Urinary bladder (tissue), 3 donors: ENCODE measurements at regions not wholly inside any gene's neighbourhood (a gene's known extent, or its start where the extent isn't known, plus 50 kb on each side); places are given as distances from the start of the nearest gene placed in this dataset.
"Not testable (repeated sequence)": the region's sequence is repeated elsewhere in the genome, so short reads cannot be mapped to it uniquely, and the experiment has no call there.

ENCODE experiments used
- DNase-seq: peaks from one replicate; pipeline ENCODE4 v3.0.0-alpha.2; 2015; ENCODE audit errors: extremely low spot score
- H3K27ac ChIP-seq: one replicate; pipeline ENCODE4 v1.5.1; 2013; ENCODE audit warnings: low read depth, mild to moderate bottlenecking, moderate library complexity
- H3K36me3 ChIP-seq: one replicate; pipeline ENCODE4 v1.6.1; 2013; ENCODE audit warnings: mild to moderate bottlenecking, moderate library complexity; ENCODE audit not compliant: insufficient read depth
- H3K4me1 ChIP-seq: one replicate; pipeline ENCODE4 v1.6.1; 2013; ENCODE audit warnings: mild to moderate bottlenecking, moderate library complexity; ENCODE audit not compliant: insufficient read depth
- H3K4me3 ChIP-seq: one replicate; pipeline ENCODE4 v1.5.1; 2013; ENCODE audit warnings: low read depth, low read length
- WGBS: extraction: QIAGEN DNeasy Blood & Tissue Kit; methylation state at CpG from one replicate; pipeline ENCODE4 v1.1.7; 2013; 5-methylcytosine and 5-hydroxymethylcytosine counted together
- donor health status: healthy with polysubstance abuse.
- donor health status: healthy.

DNA sequence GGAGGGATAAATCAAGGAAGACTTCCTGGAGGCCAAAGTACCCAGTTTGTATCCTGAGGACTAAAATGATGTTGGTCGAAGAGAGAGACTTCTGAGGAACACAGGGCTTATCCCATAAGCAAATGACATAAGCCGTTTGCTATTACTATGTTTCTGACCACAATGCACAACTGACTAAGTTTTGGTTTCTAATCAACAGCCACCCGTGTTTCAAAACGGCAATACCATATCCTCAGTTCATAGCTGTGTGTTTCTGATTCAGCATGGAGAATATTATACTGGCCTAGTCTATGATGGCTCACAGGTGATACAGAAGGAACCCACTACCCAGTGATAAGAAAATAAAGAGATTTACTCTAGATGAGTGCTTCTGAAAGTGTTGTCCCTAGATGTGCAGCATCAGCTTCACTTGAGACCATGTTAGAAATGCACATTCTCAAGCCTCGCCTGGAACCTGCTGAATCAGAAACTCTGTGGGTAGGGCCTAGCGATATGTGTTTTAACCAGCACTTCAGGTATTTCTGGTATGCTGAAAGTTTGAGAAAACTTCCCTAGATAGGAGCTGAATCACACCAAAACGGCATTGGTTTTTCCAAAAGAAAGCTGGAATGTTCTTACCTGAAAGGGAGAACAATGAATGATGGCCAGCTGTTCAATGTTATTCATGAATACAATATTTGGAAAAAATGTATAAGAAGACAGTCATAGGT lies 639.7 kb upstream of the NR2F2 start:
- Histone ChIP-seq H3K27ac (no peak overlapping the region), H3K36me3 (no peaks in the 10 kb centered on the region), H3K4me3 (no peak overlapping the region), H3K4me1 (no peaks in the 10 kb centered on the region)
- no peak for DNase-seq
- 89% methylated on average over 7 of the region's 7 CpGs for WGBS

- Histone ChIP-seq H3K4me1 (no peaks in the 10 kb centered on the region), H3K27ac (no peak overlapping the region), H3K36me3 (no peaks in the 10 kb centered on the region), H3K4me3 (no peak overlapping the region)
- 98% methylated on average over 1 of the region's 1 CpG for WGBS
- DNase-seq: no peak
Measured at GRCh38 chr15:95693917-95694316, 636.6 kb upstream of the NR2F2 start.

DNA sequence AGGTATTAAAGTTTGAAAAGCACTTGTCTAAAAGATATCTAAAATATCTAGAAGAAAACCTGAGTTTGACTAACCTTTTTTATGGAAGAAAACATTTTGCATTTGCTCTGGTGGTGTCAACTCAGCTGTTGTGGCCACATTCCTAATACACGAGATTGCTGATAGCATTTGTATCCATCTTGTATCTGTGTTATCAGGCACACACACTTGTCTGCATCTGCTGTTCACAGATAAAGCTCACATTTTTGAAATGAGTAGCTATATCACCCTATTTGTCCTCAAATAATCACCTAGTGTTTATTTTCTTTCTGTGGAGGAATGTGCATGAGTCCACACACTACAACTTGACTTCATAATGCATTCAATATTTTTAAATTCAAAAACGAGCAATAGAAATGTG lies 632.3 kb upstream of the NR2F2 start:
- no peaks in the 10 kb centered on the region for H3K4me1 ChIP-seq
- H3K4me3 ChIP-seq: no peak overlapping the region
- DNase-seq: no peak
- H3K27ac ChIP-seq: no peak overlapping the region
- H3K36me3 ChIP-seq: no peaks in the 10 kb centered on the region
- 46% methylated on average over 2 of the region's 2 CpGs for WGBS

GRCh38 chr15:95698951-95699350 lies 631.5 kb upstream of the NR2F2 start:
- 71% methylated on average over 2 of the region's 2 CpGs for WGBS
- H3K4me3 ChIP-seq: no peak overlapping the region
- DNase-seq: no peak

GRCh38 chr15:95699578-95699977 lies 630.9 kb upstream of the NR2F2 start:
- DNase-seq: no peak
- Histone ChIP-seq H3K36me3 (no peaks in the 10 kb centered on the region), H3K27ac (no peak overlapping the region), H3K4me3 (no peak overlapping the region), H3K4me1 (no peaks in the 10 kb centered on the region)
- WGBS: 93% methylated on average over 2 of the region's 2 CpGs

More at GRCh38 chr15:95698951-95699350, 631.5 kb upstream of the NR2F2 start:
- no peak overlapping the region for H3K27ac ChIP-seq
- no peaks in the 10 kb centered on the region for H3K36me3 ChIP-seq
- H3K4me1 ChIP-seq: no peaks in the 10 kb centered on the region

DNA sequence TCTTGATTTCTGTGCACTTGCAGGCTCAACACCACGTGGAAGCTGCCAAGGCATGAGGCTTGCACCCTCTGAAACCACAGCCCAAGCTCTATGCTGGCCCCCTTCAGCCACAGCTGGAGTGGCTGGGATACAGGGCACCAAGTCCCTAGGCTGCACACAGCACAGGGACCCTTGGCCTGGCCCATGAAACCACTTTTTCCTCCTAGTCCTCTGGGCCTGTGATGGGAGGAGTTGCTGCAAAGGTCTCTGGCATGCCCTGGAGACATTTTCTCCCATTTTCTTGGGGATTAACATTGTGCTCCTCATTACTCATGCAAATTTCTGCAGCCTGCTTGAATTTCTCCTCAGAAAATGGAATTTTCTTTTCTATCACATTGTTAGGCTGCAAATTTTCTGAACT lies 629.8 kb upstream of the NR2F2 start:
- not testable (repeated sequence) for H3K36me3 ChIP-seq, H3K4me1 ChIP-seq, DNase-seq, H3K4me3 ChIP-seq, H3K27ac ChIP-seq
- 77% methylated on average over 1 of the region's 1 CpG for WGBS

GRCh38 chr15:95701410-95701809 lies 629.1 kb upstream of the NR2F2 start:
- DNase-seq: no peak
- WGBS: 89% methylated on average over 1 of the region's 1 CpG

GRCh38 chr15:95709959-95710695 lies 620.4 kb upstream of the NR2F2 start:
- no peak overlapping the region for H3K4me3 ChIP-seq
- H3K27ac ChIP-seq: no peak overlapping the region
- no peaks in the 10 kb centered on the region for H3K36me3 ChIP-seq
- no peak for DNase-seq
- H3K4me1 ChIP-seq: no peaks in the 10 kb centered on the region
- WGBS: 78% methylated on average over 9 of the region's 9 CpGs

More at GRCh38 chr15:95701410-95701809, 629.1 kb upstream of the NR2F2 start:
- Histone ChIP-seq H3K4me1 (no peaks in the 10 kb centered on the region), H3K4me3 (no peak overlapping the region), H3K27ac (no peak overlapping the region), H3K36me3 (no peaks in the 10 kb centered on the region)

DNA sequence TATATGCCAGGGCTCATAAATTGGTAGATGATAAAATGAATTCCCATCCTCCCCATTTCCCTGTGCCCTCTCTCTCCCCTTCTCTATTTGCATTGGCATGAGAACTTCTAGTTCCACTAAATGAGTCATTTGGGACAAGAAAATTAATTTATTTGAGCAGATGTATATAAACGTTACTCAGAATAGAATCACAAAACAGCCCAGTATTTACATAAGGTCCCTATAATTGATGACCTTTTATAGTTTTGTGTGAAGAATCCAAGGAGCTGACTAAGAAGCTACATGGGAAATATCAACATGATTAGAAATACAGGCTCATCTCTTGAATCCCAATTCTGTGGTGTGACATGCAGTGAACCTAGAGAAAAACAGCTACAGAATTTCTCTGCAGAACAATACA lies 617.7 kb upstream of the NR2F2 start:
- H3K4me3 ChIP-seq: no peak overlapping the region
- peaks cover 1% of the 10 kb centered on the region for H3K4me1 ChIP-seq
- H3K36me3 ChIP-seq: no peaks in the 10 kb centered on the region
- no peak overlapping the region for H3K27ac ChIP-seq
- 24% methylated on average over 1 of the region's 1 CpG for WGBS
- no peak for DNase-seq

GRCh38 chr15:95713324-95713723 lies 617.2 kb upstream of the NR2F2 start:
- 51% methylated on average over 5 of the region's 5 CpGs for WGBS
- Histone ChIP-seq H3K4me1 (peaks cover 1% of the 10 kb centered on the region), H3K27ac (no peak overlapping the region), H3K4me3 (no peak overlapping the region), H3K36me3 (no peaks in the 10 kb centered on the region)
- no peak for DNase-seq

DNA sequence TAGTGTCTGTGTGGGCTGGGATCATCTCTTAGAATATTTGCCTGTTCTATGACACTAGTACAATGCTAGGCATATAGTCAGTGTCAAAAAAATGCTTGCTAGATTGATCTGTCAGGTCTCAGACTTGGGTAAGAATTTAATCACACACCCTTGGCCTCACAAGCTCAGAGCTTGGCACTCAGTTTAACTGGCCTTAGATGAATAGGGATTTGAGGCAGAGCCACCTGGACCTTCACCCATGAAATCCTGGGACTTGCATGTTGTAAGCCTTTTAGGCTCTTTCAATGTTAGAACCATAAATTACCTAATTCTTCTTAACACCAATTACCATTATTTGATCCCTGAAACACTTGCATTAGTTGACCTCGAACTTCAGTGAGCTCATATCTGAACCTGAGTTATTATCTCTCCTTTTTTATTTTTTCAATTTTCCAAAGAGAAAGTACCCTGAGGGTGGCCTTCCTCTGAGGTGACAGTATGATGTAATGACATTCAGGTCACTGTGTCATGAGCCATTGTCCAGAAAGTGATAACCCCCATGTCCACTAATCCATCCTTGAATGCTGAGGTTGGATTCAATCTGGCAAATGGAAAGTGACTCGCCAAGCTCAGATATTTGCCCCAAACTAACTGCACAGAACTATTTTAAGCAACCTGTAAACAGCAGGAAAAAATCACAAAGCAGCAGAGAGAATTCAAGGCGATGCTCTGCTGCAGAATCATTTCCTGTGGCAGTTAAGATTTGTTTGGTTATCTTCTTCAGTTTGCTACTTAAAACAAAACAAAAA lies 615.2 kb upstream of the NR2F2 start:
- Histone ChIP-seq H3K4me3 (no peak overlapping the region), H3K36me3 (no peaks in the 10 kb centered on the region), H3K27ac (no peak overlapping the region), H3K4me1 (peaks cover 1% of the 10 kb centered on the region)
- DNase-seq: no peak
- WGBS: 77% methylated on average over 3 of the region's 3 CpGs

GRCh38 chr15:95715906-95716656 lies 614.4 kb upstream of the NR2F2 start:
- Histone ChIP-seq H3K4me1 (peaks cover 1% of the 10 kb centered on the region), H3K36me3 (no peaks in the 10 kb centered on the region), H3K4me3 (no peak overlapping the region), H3K27ac (no peak overlapping the region)
- 92% methylated on average over 6 of the region's 6 CpGs for WGBS
- DNase-seq: no peak

GRCh38 chr15:95716708-95717107 lies 613.8 kb upstream of the NR2F2 start:
- Histone ChIP-seq H3K27ac (no peak overlapping the region), H3K4me3 (no peak overlapping the region), H3K4me1 (peaks cover 1% of the 10 kb centered on the region), H3K36me3 (no peaks in the 10 kb centered on the region)
- DNase-seq: no peak
